NT2/D1 (cell line): ENCODE measurements at regions not wholly inside any gene's neighbourhood (a gene's known extent, or its start where the extent isn't known, plus 50 kb on each side); places are given as distances from the start of the nearest gene placed in this dataset.
A peak's percentile ranks its signal among the peaks of the same experiment; 100 is the strongest.

Source experiments
- DNase-seq: peaks from one replicate; pipeline ENCODE4 v3.0.0-alpha.2; 2011; ENCODE audit warnings: low read depth, low spot score
- H3K27me3 ChIP-seq: 2 replicates; pipeline ENCODE4 v1.6.0; 2011; ENCODE audit warnings: mild to moderate bottlenecking; ENCODE audit not compliant: insufficient read length, insufficient read depth
- H3K36me3 ChIP-seq: 2 replicates; pipeline ENCODE4 v1.6.1; 2011; ENCODE audit warnings: mild to moderate bottlenecking, low read length, mixed read lengths; ENCODE audit not compliant: insufficient read depth, insufficient read length
- H3K4me1 ChIP-seq: 2 replicates; pipeline ENCODE4 v1.5.1; 2011; ENCODE audit not compliant: insufficient read depth, insufficient read length
- H3K4me3 ChIP-seq: 2 replicates; pipeline ENCODE4 v1.5.1; 2011; ENCODE audit warnings: low read depth; ENCODE audit not compliant: insufficient read length
- H3K9ac ChIP-seq: 2 replicates; pipeline ENCODE4 v1.6.0; 2011; ENCODE audit warnings: low read depth; ENCODE audit not compliant: insufficient read length
- H3K9me3 ChIP-seq: 2 replicates; pipeline ENCODE4 v1.5.1; 2011; ENCODE audit warnings: mild to moderate bottlenecking, low read length; ENCODE audit not compliant: insufficient read depth
- SUZ12 ChIP-seq: IDR thresholded peaks from 2 replicates; pipeline ENCODE4 v1.6.1; 2011; ENCODE audit not compliant: insufficient read length, insufficient read depth; ENCODE audit errors: extremely low read depth
- YY1 ChIP-seq: IDR thresholded peaks from 2 replicates; pipeline ENCODE4 v1.6.1; 2011; ENCODE audit not compliant: insufficient read length, insufficient read depth
- ZNF274 ChIP-seq: IDR thresholded peaks from 2 replicates; pipeline ENCODE4 v1.6.1; 2011; ENCODE audit warnings: mild to moderate bottlenecking, low read depth, low read length

GRCh38 chr5:74948031-74948546, 81.9 kb upstream of the FAM169A start:
- Histone ChIP-seq H3K9ac (no peak overlapping the region), H3K27me3 (no peaks in the 10 kb centered on the region), H3K9me3 (no peaks in the 10 kb centered on the region), H3K36me3 (no peaks in the 10 kb centered on the region), H3K4me1 (no peaks in the 10 kb centered on the region), H3K4me3 (no peak overlapping the region)
- peak; percentile 6 for DNase-seq
- TF ChIP-seq SUZ12, result no peak
- no peak for TF ChIP-seq YY1
- no peak for TF ChIP-seq ZNF274

DNA sequence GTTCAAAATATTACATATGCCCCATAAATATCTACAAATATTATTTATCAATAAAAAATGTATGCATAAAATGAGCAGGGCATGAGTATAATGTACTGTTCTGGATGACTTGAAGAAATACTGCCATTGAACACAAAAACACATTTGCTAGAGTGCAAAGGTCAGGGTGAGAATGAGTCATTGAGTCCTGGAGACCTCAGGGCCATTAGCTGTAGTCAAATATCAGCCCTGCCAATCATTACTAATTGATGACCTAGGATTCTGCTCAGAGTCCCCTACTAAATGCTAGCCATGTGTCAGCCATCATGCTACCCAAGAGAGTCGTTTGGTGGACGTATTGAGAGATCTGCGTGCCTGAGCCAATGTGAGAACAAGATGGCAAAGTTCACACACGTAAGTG, 80.3 kb upstream of the FAM169A start:
- Histone ChIP-seq H3K27me3 (no peaks in the 10 kb centered on the region), H3K4me3 (no peak overlapping the region), H3K9me3 (no peaks in the 10 kb centered on the region), H3K9ac (no peak overlapping the region), H3K36me3 (no peaks in the 10 kb centered on the region), H3K4me1 (no peaks in the 10 kb centered on the region)
- TF ChIP-seq YY1, result no peak
- TF ChIP-seq SUZ12, result no peak
- no peak for TF ChIP-seq ZNF274
- no peak for DNase-seq

DNA sequence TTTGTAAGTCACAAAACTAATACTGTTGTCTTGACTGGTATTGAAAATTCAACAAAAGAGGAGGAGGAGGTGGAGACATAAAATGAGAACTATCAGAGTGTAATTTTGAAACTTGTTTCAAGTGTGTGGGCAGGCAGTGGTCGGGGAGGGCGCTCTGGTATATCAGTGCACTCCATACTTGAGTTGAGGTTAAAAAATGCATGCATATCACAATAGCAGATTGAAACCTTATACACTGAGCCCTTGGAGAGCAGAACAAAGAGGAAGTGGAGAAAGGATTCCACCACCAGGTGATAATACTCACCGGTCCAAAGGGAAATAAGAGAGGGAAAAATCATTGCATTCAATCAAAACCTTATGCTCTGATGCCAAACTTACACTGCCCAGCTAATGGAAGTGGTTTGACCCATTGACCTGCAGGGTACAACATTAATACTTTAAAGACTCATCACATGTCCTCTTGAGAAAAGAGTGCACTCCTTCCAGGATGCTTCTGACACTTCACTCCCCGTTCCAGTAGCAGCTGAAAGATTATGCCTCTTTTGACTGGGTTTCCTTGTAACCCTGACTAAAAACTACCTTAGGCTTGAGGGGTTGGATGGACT, 79.5 kb upstream of the FAM169A start:
- H3K36me3 ChIP-seq, result no peaks in the 10 kb centered on the region
- TF ChIP-seq SUZ12, result no peak
- no peak for TF ChIP-seq YY1
- TF ChIP-seq ZNF274, result no peak
- no peaks in the 10 kb centered on the region for H3K27me3 ChIP-seq
- H3K4me1 ChIP-seq, result no peaks in the 10 kb centered on the region
- H3K9ac ChIP-seq, result no peak overlapping the region
- no peak overlapping the region for H3K4me3 ChIP-seq
- no peaks in the 10 kb centered on the region for H3K9me3 ChIP-seq
- DNase-seq, result no peak

DNA sequence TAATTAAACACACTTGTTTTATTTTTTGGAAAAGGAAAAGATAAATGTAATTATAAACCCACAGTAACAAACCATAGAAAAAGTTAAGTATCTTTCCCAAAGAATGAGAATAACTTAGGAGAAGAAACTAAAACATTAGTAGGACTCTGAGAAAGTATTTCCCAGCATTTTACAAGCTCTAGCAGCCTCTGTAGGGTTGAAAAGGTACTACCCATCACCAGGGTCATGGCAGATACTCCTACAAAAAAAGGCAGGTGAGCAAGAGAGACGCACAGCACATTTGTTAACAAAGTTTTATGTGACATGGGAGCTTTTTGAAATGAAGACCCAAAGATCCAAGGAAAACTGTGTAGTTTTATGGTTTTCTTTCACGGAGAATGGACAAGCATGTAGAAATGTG, 77.7 kb upstream of the FAM169A start:
- DNase-seq, result no peak
- TF ChIP-seq SUZ12 (no peak), ZNF274 (no peak), YY1 (no peak)

GRCh38 chr5:74942622-74943286, 76.6 kb upstream of the FAM169A start:
- Histone ChIP-seq H3K27me3 (no peaks in the 10 kb centered on the region), H3K9me3 (no peaks in the 10 kb centered on the region), H3K9ac (no peak overlapping the region), H3K4me3 (no peak overlapping the region), H3K4me1 (no peaks in the 10 kb centered on the region), H3K36me3 (no peaks in the 10 kb centered on the region)
- no peak for TF ChIP-seq YY1
- no peak for TF ChIP-seq ZNF274
- TF ChIP-seq SUZ12, result no peak
- no peak for DNase-seq

More for the DNA sequence above, 77.7 kb upstream of the FAM169A start:
- Histone ChIP-seq H3K36me3 (no peaks in the 10 kb centered on the region), H3K4me3 (no peak overlapping the region), H3K27me3 (no peaks in the 10 kb centered on the region), H3K4me1 (no peaks in the 10 kb centered on the region), H3K9ac (no peak overlapping the region), H3K9me3 (no peaks in the 10 kb centered on the region)

GRCh38 chr5:74940782-74941353, 74.7 kb upstream of the FAM169A start:
- no peaks in the 10 kb centered on the region for H3K36me3 ChIP-seq
- H3K4me1 ChIP-seq, result no peaks in the 10 kb centered on the region
- H3K9ac ChIP-seq, result no peak overlapping the region
- H3K27me3 ChIP-seq, result no peaks in the 10 kb centered on the region
- no peaks in the 10 kb centered on the region for H3K9me3 ChIP-seq
- DNase-seq, result no peak
- no peak for TF ChIP-seq ZNF274
- TF ChIP-seq SUZ12, result no peak
- no peak for TF ChIP-seq YY1
- H3K4me3 ChIP-seq, result no peak overlapping the region

- DNase-seq, result no peak
- no peak for TF ChIP-seq ZNF274
- no peak for TF ChIP-seq SUZ12
- no peak for TF ChIP-seq YY1
- H3K9me3 ChIP-seq, result no peaks in the 10 kb centered on the region
- H3K4me1 ChIP-seq, result no peaks in the 10 kb centered on the region
- no peaks in the 10 kb centered on the region for H3K36me3 ChIP-seq
- no peak overlapping the region for H3K9ac ChIP-seq
- H3K27me3 ChIP-seq, result no peaks in the 10 kb centered on the region
- H3K4me3 ChIP-seq, result no peak overlapping the region
These were observed 72.2 kb upstream of the FAM169A start for GRCh38 chr5:74938250-74938933.
